ENCODE measurements at regions not wholly inside any gene's neighbourhood (a gene's known extent, or its start where the extent isn't known, plus 50 kb on each side); places are given as distances from the start of the nearest gene placed in this dataset.

DNA sequence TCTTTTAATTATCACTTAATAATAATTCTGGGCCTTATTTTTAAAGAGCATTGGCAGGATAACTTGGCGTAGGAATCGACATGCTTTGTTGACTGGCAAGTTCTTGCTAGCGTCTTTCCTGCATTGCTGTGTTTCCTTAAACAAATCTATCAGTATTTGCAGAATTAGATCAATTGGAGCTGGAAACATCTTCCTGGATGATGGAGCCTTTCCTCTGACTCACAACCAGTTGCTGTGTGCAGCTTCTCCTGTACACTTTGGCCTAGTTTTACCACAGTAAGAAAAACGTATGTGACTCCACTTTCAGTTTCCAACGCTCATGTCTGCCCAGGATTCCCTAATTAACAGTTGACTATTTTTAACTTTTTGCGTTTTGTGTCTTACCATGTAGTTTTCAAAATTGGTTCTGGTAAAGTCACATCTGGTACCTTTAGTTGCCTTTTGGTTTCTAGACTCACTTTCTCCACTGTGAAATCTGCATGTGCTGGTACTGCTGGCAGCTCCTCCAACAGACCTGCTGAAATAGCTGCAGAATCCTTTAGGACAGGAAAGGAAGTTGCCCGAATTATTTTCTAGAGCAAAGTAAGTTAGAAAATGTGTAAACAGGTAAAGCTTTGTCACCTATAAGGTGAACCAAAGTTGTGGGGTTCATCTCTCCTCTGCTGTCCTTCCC, 553.2 kb upstream of the FAT1 start:
- no peak for DNase-seq

DNA sequence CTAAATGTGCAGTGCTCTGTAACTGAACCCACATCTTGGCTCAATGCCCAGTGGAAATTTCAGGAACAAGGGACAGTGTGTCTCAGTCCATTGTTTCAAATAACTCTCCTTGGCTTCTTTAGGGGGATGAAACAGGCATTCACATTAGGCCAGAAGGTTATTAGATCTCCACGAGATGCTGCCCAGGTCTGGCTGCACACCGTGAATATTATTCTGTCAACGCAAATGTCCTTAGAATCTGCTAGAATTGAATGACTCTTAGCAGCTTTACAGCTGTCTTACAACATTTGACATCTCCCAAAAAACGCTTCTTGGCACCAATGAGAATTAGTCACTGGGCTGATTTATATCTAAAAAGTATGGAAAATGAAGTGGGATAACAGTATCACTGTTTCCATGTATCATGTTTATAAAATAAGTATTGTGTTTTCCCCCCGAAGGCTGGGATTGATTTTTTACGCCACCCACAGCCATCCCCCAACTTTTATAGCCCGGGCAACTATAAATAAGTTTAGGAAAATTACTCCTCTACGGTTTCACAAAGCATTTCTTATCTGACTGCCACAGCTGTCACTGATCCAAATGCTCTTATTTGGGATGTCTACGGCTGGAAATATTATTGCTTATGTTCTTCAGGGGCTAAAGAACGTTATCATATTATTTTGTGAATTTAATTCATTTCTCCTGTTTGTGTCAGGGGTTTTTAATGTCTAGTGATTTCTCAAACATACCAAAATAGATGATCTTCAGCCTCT, 559.7 kb upstream of the FAT1 start:
- no peak for DNase-seq

- no peak for DNase-seq
These were observed 562.9 kb upstream of the FAT1 start for GRCh38 chr4:187286525-187286924.

DNA sequence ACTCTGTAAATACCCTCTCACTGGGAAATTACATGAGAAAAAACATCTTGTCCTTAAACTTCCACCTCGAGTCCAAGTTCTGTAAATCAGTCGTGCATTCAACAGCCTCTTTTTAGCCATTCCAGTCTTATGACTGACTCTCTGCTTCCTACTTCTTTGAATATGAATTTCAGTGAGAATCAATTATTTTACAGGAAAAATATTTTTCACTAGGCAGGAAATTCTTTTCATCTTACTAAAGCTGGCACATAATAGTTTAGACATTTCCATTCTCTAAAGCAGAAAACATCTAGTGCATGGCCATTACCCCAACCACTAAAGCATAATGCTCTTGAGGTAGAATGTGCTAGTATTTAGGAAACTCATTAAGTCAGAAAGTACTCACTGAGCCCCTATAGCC, 565.7 kb upstream of the FAT1 start:
- no peak for DNase-seq

DNA sequence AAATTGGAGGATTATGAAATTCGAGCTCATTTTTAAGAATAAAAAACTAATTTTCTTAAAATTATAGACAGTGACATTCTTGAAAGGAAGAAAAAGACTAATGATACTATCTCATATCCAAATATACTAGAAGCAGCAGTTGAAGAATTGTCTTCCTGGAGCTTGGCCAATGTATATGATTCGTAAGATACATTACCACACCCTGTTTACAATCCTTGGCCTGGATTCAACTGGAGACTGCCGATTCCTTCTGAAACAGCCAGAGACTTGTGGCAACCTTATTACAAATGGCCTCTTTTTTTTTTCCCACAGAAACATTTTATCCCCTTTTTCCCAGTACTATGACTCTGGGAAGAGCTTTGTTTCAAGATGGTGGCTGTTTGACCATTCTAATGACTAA, 571.2 kb upstream of the FAT1 start:
- DNase-seq, result no peak

DNA sequence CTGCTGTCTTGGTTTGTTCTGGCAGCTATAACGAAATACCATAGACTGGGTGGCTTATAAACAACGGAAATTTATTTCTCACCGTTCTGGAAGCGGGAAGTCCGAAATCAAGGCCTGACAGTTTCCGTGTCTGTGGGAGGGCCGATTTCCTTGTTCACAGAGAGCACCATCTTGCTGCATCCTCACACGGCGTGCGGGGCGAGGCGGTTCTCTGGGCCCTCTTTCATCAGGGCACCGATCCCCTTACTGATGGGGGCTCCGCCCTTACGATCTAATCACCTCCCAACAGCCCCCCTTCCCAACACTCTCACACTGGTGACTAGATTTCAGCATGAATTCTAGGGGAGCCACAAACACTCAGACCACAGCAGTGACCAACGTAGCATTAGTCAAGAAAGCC, 578.3 kb upstream of the FAT1 start:
- no peak for DNase-seq

GRCh38 chr4:187302457-187303150, 578.9 kb upstream of the FAT1 start:
- DNase-seq, result no peak

GRCh38 chr4:187304133-187304532, 580.5 kb upstream of the FAT1 start:
- no peak for DNase-seq

DNA sequence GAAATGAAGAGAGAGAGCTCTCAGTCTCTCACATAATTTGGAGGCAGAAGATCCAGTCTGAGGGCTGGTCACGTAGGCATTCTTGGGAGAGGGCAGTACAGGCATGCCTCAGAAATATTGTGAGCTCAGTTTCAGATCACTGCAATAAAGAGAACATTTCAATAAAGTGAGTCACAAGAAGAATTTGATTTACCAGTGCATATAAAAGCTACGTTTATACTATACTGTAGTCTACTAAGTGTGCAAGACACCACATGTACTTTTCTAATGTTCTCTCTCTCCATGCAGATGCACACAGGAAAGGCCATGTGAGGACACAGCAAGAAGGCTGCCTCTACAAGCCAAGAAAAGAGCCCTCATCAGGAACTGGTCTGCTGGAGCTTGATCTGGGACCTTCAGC, 583.5 kb upstream of the FAT1 start:
- DNase-seq, result no peak

DNA sequence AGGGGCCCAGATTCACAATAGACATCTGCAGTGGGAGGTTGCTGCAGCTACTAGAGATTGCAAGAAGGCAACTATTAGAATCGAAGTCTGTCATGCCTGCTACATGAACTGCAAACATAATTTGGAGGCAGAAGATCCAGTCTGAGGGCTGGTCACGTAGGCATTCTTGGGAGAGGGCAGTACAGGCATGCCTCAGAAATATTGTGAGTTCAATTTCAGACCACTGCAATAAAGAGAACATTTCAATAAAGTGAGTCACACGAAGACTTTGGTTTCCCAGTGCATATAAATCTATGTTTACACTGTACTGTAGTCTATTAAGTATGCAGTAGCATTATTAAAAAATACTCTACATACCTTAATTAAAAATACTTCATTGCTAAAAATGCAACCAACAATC, 585.8 kb upstream of the FAT1 start:
- DNase-seq, result no peak

- no peak for DNase-seq
These were observed 588.6 kb upstream of the FAT1 start for GRCh38 chr4:187312299-187312698.

GRCh38 chr4:187317799-187318198, 594.1 kb upstream of the FAT1 start:
- no peak for DNase-seq

DNA sequence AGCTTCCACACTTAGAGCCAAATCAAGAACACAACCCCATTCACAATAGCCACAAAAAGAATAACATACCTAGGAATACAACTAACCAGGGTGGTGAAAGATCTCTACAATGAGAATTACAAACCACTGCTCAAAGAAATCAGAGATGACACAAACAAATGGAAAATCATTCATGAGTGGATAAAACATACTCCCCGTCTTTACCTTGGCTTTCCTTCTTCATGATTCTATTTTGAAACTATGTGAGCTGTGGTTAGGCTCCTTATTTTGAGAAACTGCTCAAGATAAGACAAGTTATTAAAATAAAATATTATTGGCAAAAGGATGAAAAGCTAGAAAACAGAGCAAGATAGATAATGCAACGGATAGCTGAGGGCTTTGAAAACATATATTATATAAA, 598.1 kb upstream of the FAT1 start:
- DNase-seq, result no peak

DNA sequence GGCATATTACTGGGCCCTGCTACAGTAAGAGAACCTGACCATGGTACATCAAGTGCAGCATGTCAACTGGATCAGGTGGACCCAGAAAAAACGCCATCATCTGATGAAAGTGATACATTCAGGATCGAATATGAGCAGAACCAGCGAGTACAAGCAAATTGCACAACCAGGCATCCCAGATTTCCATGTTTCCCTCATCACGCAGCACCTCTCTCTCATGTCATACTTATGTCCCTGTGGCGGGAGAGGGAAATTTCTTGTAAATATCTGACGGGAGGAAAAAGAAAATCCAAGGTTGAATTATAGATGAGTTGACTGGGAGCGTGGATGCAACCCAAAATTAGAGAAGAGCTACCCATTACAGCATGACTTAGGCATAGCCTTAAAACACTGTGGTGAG, 608.5 kb upstream of the FAT1 start:
- no peak for DNase-seq

- DNase-seq, result no peak
These were observed 609.5 kb upstream of the FAT1 start for GRCh38 chr4:187333151-187333550.

- DNase-seq, result no peak
These were observed 611.7 kb upstream of the FAT1 start for GRCh38 chr4:187335339-187335738.

- no peak for DNase-seq
These were observed 631.1 kb upstream of the FAT1 start for GRCh38 chr4:187354740-187355139.

GRCh38 chr4:187357045-187357643, 633.5 kb upstream of the FAT1 start:
- no peak for DNase-seq

GRCh38 chr4:187357821-187358220, 634.2 kb upstream of the FAT1 start:
- DNase-seq, result no peak

- no peak for DNase-seq
These were observed 632.4 kb upstream of the ZFP42 start for GRCh38 chr4:187362937-187363857.

DNA sequence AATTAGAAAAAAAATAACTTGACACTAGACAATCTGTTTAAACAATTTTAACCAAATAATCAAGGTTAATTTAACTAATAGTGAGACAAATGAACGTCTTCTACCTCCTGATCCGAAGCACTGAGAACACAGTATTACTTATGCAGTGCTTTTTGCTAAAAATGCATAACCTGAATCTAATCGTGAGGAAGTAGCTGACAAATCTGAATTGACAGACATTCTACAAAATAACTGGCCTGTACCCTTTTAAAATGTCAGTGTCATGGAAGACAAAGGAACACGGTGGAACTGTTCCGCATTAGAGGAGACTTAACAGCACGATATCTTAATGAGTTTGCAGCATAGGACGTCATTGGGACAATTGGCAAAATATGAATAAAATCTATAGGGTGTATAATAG, 631.2 kb upstream of the ZFP42 start:
- no peak for DNase-seq

DNA sequence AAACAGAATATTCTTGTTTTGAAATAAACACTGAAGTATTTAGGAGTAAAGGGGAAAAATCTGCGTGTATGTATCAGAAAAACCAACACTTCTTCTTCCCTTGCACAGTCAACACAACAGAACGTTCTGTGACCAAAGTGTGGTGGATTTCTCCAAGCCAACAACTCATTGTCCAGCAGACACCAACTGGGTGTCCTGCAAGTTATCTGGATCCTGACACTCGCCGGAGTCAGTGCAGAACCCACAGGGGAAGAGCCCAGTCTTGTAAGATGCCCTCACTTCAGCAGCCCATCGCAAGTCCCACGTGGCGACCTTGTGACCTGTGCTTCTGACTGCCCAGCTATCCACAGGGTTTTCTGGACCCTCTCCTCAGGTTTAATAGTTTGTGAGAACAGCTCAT, 630.7 kb upstream of the ZFP42 start:
- DNase-seq, result no peak

DNA sequence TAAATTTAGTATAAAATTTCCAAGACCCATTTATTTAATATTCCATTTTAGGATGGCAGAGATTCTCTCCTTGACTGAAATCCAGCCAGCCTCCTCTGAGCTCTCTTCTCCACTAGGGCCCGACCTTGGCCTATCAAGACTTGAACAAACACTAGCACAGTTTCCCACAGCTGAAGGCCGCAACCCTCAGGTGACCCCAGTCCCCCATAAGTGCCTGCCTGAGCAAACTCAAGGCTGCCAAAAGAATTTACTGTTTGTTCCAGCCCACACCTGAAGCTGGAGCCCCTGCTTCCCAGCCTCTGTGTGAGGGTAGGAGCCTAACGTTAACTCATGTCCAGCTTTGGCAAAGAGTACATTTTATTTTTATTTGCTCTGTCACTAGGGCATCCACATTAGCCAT, 629.0 kb upstream of the ZFP42 start:
- no peak for DNase-seq
